ENCODE measurements at regions not wholly inside any gene's neighbourhood (a gene's known extent, or its start where the extent isn't known, plus 50 kb on each side); places are given as distances from the start of the nearest gene placed in this dataset.

- no peak for TF ChIP-seq CTCF (IDR thresholded peaks at IDR 0.05; ENCODE audit: low read depth, low read length)
- TF ChIP-seq EZH2phosphoT487 (IDR thresholded peaks at IDR 0.05; ENCODE audit: low read depth) = no peak
Measured at GRCh38 chr1:95553595-95553994, 319.6 kb downstream of the RWDD3 start.
